NCI-H1694 (cell line): ENCODE measurements at regions not wholly inside any gene's neighbourhood (a gene's known extent, or its start where the extent isn't known, plus 50 kb on each side); places are given as distances from the start of the nearest gene placed in this dataset.
"Not testable (repeated sequence)": the region's sequence is repeated elsewhere in the genome, so short reads cannot be mapped to it uniquely, and the experiment has no call there.

Source experiments
- DNase-seq: peaks from one replicate; lab custom pipeline; 2025; lab: John Stamatoyannopoulos, UW

- DNase-seq = no peak
Measured at GRCh38 chr4:115229873-115230272, 116.5 kb upstream of the NDST4 start.

DNA sequence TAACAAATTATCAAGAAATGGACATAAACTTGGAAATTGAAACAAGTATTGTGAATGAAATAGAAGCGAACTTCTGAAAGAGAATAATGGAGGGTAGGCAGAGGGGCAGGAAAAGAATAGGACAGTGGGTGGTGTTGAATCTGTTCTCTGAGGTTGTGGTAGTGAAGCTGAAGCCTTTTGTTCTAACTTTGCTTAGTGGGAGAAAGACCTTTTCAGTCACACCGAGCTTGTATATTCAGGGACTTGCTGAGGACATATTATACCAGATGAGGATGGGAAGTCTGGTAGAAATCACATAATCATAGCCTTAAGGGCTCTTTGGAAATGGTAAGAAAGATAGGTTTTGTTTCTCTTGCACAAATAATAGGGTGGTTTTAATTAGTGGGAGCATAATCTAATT, 115.4 kb upstream of the NDST4 start:
- no peak for DNase-seq

GRCh38 chr4:115222061-115222460, 108.6 kb upstream of the NDST4 start:
- no peak for DNase-seq

- DNase-seq = no peak
Measured at GRCh38 chr4:115219862-115220261, 106.4 kb upstream of the NDST4 start.

- DNase-seq = no peak
Measured at GRCh38 chr4:115219315-115219860, 106.0 kb upstream of the NDST4 start.

DNA sequence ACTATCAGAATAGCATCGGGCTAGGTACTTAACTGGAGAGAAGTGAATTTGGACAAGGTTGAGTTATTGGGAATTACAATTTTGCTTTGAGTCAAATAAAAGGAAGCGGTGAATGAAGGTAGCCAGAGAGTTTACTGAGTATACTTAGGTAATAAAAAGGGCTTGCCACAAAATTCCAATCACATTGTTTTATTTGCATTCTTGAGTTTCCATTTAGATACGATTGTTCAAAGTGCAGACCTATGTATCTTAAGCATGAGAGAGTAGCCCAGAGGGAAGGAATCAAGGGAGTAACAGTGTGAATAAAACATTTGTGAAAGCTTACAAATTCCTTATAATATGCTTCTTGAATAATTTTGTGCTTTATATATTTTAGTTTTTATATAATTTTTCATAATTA, 102.5 kb upstream of the NDST4 start:
- DNase-seq = no peak

GRCh38 chr4:115213716-115214115, 100.3 kb upstream of the NDST4 start:
- DNase-seq = no peak

DNA sequence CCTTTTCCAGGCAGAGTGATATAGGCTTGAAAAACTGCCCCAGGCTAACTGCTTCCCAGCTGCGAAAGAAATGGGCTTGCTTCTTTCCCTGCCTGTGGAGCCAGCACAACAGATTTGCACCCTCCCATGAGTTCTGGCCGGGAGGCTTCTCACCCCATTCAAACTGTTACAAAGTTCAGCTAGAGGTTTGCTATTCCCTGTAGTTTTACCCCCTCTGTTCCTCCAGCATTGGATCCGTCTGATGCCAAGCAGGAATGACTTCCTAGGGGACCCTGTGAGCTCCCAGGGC, 87.6 kb upstream of the NDST4 start:
- DNase-seq = no peak

- not testable (repeated sequence) for DNase-seq
Measured at GRCh38 chr4:115200201-115201041, 87.0 kb upstream of the NDST4 start.

DNA sequence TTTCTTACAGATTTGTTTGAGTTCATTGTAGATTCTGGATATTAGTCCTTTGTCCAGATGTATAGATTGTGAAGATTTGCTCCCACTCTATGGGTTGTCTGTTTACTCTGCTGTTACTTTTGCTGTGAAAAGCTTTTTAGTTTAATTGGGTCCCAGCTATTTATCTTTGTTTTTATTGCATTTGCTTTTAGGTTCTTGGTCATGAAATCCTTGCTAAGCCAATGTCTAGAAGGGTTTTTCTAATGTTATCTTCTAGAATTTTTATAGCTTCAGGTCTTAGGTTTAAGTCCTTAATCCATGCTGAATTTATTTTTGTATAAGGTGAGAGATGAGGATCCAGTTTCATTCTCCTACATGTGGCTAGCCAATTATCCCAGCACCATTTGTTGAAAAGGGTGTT, 81.2 kb upstream of the NDST4 start:
- DNase-seq = not testable (repeated sequence)

- no peak for DNase-seq
Measured at GRCh38 chr4:115190529-115190928, 77.1 kb upstream of the NDST4 start.

GRCh38 chr4:115187136-115187535, 73.7 kb upstream of the NDST4 start:
- DNase-seq = no peak

DNA sequence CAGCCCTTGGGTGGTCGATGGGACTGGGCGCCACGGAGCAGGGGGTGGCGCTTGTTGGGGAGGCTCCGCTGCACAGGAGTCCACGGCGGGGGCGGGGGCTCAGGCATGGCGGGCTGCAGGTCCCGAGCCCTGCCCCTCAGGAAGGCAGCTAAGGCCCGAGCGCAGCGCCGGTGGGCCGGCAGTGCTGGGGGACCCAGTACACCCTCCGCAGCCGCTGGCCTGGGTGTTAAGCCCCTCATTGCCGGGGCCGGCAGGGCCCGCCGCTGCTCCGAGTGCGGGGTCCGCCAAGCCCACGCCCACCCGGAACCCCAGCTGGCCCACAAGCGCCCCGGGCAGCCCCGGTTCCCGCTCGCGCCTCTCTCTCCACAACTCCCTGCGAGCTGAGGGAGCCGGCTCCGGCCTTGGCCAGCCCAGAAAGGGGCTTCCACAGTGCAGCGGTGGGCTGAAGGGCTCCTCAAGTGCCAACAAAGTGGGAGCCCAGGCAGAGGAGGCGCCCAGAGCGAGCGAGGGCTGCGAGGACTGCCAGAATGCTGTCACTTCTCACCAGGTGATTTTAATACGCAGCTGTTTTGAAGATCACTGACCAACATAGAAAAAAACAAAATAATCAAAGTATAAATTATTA, 66.1 kb upstream of the NDST4 start:
- not testable (repeated sequence) for DNase-seq

DNA sequence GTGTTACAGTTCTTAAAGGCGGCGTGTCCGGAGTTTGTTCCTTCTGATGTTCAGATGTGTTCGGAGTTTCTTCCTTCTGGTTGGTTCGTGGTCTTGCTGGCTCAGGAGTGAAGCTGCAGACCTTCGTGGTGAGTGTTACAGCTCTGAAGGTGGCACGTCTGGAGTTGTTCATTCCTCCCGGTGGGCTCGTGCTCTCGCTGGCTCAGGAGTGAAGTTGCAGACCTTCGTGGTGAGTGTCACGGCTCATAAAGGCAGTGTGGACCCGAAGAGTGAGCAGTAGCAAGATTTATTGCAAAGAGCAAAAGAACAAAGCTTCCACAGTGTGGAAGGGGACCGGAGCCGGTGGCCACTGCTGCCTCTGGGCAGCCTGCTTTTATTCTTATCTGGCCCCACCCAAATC, 65.3 kb upstream of the NDST4 start:
- DNase-seq = not testable (repeated sequence)

- DNase-seq = no peak
Measured at GRCh38 chr4:115171220-115171619, 57.8 kb upstream of the NDST4 start.

- DNase-seq = no peak
Measured at GRCh38 chr4:115165503-115165902, 52.1 kb upstream of the NDST4 start.
